HEK293 (cell line): ENCODE measurements at regions not wholly inside any gene's neighbourhood (a gene's known extent, or its start where the extent isn't known, plus 50 kb on each side); places are given as distances from the start of the nearest gene placed in this dataset.

Experiments used
- CTCF ChIA-PET: fragments of 350-600 bp; formaldehyde crosslinking; extraction: SDS; loops from one replicate; lab custom pipeline; 2021; ENCODE audit warnings: antibody characterized with exemption; lab: Yijun Ruan, JAX
- POLR2A ChIA-PET: fragments of 300-600 bp; formaldehyde crosslinking; extraction: SDS; loops from one replicate; lab custom pipeline; 2020; ENCODE audit warnings: antibody characterized with exemption, inconsistent platforms; lab: Yijun Ruan, JAX
- H3K27ac ChIP-seq: fragments of 200-500 bp; sonication (Bioruptor generic); 2 replicates; pipeline ENCODE4 v1.5.1; 2014; ENCODE audit warnings: low read depth, low read length, control low read depth, inconsistent platforms; ENCODE audit errors: extremely low read depth
- H3K36me3 ChIP-seq, 2 experiments: fragments of 200-500 bp in 1 of 2; sonication (Bioruptor generic) in 1 of 2; 1 replicate in 1 of 2; 2 replicates in 1 of 2; pipeline ENCODE4 v1.5.1; 2014 to 2017; ENCODE audit warnings: inconsistent platforms in 2 of 2, low read length in 2 of 2; ENCODE audit not compliant: control insufficient read depth in 2 of 2, insufficient read depth in 1 of 2
- H3K4me1 ChIP-seq: fragments of 200-500 bp; sonication (Bioruptor generic); 2 replicates; pipeline ENCODE4 v1.5.1; 2014; ENCODE audit warnings: mild to moderate bottlenecking, low read length, inconsistent platforms; ENCODE audit not compliant: control insufficient read depth, insufficient read depth
- H3K4me3 ChIP-seq: 2 replicates; pipeline ENCODE4 v1.5.1; 2011; ENCODE audit warnings: low read depth, mild to moderate bottlenecking, control low read depth, low read length, moderate library complexity
- H3K9me3 ChIP-seq: fragments of 200-500 bp; sonication (Bioruptor generic); 2 replicates; pipeline ENCODE4 v1.5.1; 2014; ENCODE audit warnings: low read depth, low read length, inconsistent platforms; ENCODE audit not compliant: control insufficient read depth, insufficient read depth
- BCL11A ChIP-seq: fragments of 450-650 bp; formaldehyde crosslinking; IDR thresholded peaks from 2 replicates; pipeline ENCODE4 v1.5.1; 2016; ENCODE audit warnings: low read depth, missing biosample characterization, missing genetic modification characterization
- EGR2 ChIP-seq: fragments of 450-650 bp; formaldehyde crosslinking; IDR thresholded peaks from 2 replicates; pipeline ENCODE4 v1.5.1; 2016; ENCODE audit warnings: low read depth, missing biosample characterization, missing genetic modification characterization
- SP3 ChIP-seq: fragments of 450-650 bp; formaldehyde crosslinking; IDR thresholded peaks from 2 replicates; pipeline ENCODE4 v1.5.1; 2016; ENCODE audit warnings: missing biosample characterization, missing genetic modification characterization
- ZNF140 ChIP-seq: fragments of 450-650 bp; formaldehyde crosslinking; IDR thresholded peaks from 2 replicates; pipeline ENCODE4 v1.5.1; 2016; ENCODE audit warnings: missing biosample characterization, missing genetic modification characterization
- ZNF211 ChIP-seq: fragments of 450-650 bp; formaldehyde crosslinking; IDR thresholded peaks from 2 replicates; pipeline ENCODE4 v1.5.1; 2016; ENCODE audit warnings: low read depth, missing biosample characterization, missing genetic modification characterization
- ZNF274 ChIP-seq, 2 experiments: fragments of 200-500 bp in 1 of 2; fragments of 450-650 bp in 1 of 2; sonication (Bioruptor generic) in 1 of 2; formaldehyde crosslinking in 1 of 2; IDR thresholded peaks; 2 replicates each; pipeline versions ENCODE4 v1.5.1 to v1.6.1; 2014 to 2016; ENCODE audit warnings: borderline replicate concordance in 1 of 2, inconsistent platforms in 1 of 2, low read length in 1 of 2, missing biosample characterization in 1 of 2, missing genetic modification characterization in 1 of 2
- ZNF341 ChIP-seq: fragments of 450-650 bp; formaldehyde crosslinking; IDR thresholded peaks from 2 replicates; pipeline ENCODE4; 2016; ENCODE audit warnings: low read depth, missing biosample characterization, missing genetic modification characterization
- ZNF350 ChIP-seq: fragments of 450-650 bp; formaldehyde crosslinking; IDR thresholded peaks from 2 replicates; pipeline ENCODE4 v1.5.0; 2017; ENCODE audit warnings: missing biosample characterization, mild to moderate bottlenecking, missing genetic modification characterization
- ZNF426 ChIP-seq: fragments of 450-650 bp; formaldehyde crosslinking; IDR thresholded peaks from 2 replicates; pipeline ENCODE4 v1.5.1; 2017; ENCODE audit warnings: missing biosample characterization, missing genetic modification characterization, mild to moderate bottlenecking, inconsistent platforms, moderate library complexity
- ZNF529 ChIP-seq: fragments of 450-650 bp; formaldehyde crosslinking; IDR thresholded peaks from 2 replicates; pipeline ENCODE4 v1.5.1; 2017; ENCODE audit warnings: missing genetic modification characterization, missing biosample characterization; ENCODE audit not compliant: insufficient replicate concordance
- ZNF558 ChIP-seq: fragments of 450-650 bp; formaldehyde crosslinking; IDR thresholded peaks from 2 replicates; pipeline ENCODE4 v1.5.1; 2016; ENCODE audit warnings: missing biosample characterization, missing genetic modification characterization
- ZNF596 ChIP-seq: fragments of 450-650 bp; IDR thresholded peaks from 2 replicates; pipeline ENCODE4 v1.5.0; 2018; ENCODE audit warnings: missing biosample characterization, mild to moderate bottlenecking, missing genetic modification characterization, moderate library complexity
- ZNF610 ChIP-seq: fragments of 450-650 bp; formaldehyde crosslinking; IDR thresholded peaks from 2 replicates; pipeline ENCODE4 v1.5.1; 2016; ENCODE audit warnings: missing biosample characterization, missing genetic modification characterization, borderline replicate concordance
- ZNF621 ChIP-seq: fragments of 450-650 bp; formaldehyde crosslinking; IDR thresholded peaks from 2 replicates; pipeline ENCODE4 v1.5.1; 2017; ENCODE audit warnings: missing biosample characterization, missing genetic modification characterization
- ZNF677 ChIP-seq: fragments of 450-650 bp; IDR thresholded peaks from 2 replicates; pipeline ENCODE4 v1.5.0; 2018; ENCODE audit warnings: missing biosample characterization, mild to moderate bottlenecking, missing genetic modification characterization, moderate library complexity
- ZNF701 ChIP-seq: fragments of 450-650 bp; formaldehyde crosslinking; IDR thresholded peaks from 2 replicates; pipeline ENCODE4 v1.5.1; 2016; ENCODE audit warnings: missing biosample characterization, missing genetic modification characterization
- ZNF785 ChIP-seq: fragments of 450-650 bp; formaldehyde crosslinking; IDR thresholded peaks from 2 replicates; pipeline ENCODE4 v1.5.1; 2016; ENCODE audit warnings: missing biosample characterization, missing genetic modification characterization
- ZNF791 ChIP-seq: fragments of 450-650 bp; formaldehyde crosslinking; IDR thresholded peaks from 2 replicates; pipeline ENCODE4 v1.5.1; 2016; ENCODE audit warnings: missing biosample characterization, missing genetic modification characterization
- ZNF830 ChIP-seq: fragments of 450-650 bp; IDR thresholded peaks from 2 replicates; pipeline ENCODE4 v1.5.0; 2018; ENCODE audit warnings: missing biosample characterization, missing genetic modification characterization, low read depth, mild to moderate bottlenecking, moderate library complexity
- TF ChIP-seq, protein P1 (sequence below): fragments of 450-650 bp; formaldehyde crosslinking; IDR thresholded peaks from 2 replicates; pipeline ENCODE4 v1.5.1; 2017; ENCODE audit warnings: missing biosample characterization, missing genetic modification characterization
- TF ChIP-seq, protein P2 (sequence below): fragments of 450-650 bp; formaldehyde crosslinking; conservative IDR thresholded peaks from 2 replicates; pipeline ENCODE4 v1.5.1; 2016; ENCODE audit warnings: low read depth, missing biosample characterization, missing genetic modification characterization
- TF ChIP-seq, protein P3 (sequence below): fragments of 450-650 bp; formaldehyde crosslinking; IDR thresholded peaks from 2 replicates; pipeline ENCODE4 v1.5.1; 2016; ENCODE audit warnings: missing biosample characterization, missing genetic modification characterization
- TF ChIP-seq, protein P4 (sequence below): fragments of 450-650 bp; formaldehyde crosslinking; IDR thresholded peaks from 2 replicates; pipeline ENCODE4 v1.5.1; 2016; ENCODE audit warnings: missing biosample characterization, missing genetic modification characterization

DNA sequence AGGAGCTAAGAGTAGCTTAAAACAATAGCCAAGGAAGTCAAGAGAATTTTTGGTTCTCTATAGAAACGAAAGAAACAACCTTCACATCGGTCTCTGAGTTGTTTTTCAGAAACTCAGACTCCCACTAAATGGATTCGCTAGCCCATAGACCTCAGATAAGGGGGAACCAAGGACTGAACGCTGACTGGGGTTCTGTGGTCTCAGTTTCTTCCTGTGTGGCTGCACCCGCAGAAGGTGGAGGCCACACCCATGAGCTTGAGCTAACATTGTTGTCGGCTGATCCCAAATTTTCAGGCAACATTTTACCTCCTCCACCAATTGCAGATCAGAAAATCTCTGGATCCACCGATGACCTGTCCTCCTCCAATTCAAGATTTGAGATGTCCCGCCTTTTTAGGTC is 456.1 kb downstream of the AJAP1 start:
- CTCF ChIA-PET, result interaction anchor here (1.0 kb wide), 1 partner anchor 16 kb away, joined by 3 read pairs; no protein-coding TSS in a partner anchor

DNA sequence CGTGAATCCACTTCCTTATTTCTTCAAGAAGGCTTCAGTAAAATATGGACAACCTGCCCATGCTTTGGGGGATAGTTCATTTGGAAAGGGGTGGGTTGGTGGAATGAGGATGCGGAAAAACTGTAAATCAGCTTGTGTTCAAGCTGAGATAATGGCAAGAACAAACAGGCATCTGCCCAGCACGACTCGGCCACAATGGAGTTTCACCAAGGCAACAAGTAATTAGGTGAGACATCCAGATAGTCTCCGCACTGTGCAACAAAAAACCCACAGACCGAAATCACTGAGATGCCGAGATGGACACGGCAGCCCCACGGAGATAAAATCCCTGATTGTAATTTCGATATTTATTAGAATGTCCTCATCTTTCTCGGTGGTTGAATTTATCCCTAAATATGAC is 455.2 kb downstream of the AJAP1 start:
- H3K27ac ChIP-seq, result no peak overlapping the region
- POLR2A ChIA-PET, result no interaction called here
- H3K36me3 ChIP-seq, result no peaks in the 10 kb centered on the region
- TF ChIP-seq ZNF529 (tag by site-specific recombination) (no peak), ZNF274 (IDR thresholded peaks at IDR 0.05; ENCODE audit: low read length) (no peak), ZNF274 (tag by site-specific recombination; IDR thresholded peaks at IDR 0.05; ENCODE audit: borderline replicate concordance) (no peak), ZNF596 (tag by site-specific recombination) (no peak), ZNF791 (tag by site-specific recombination) (no peak), ZNF211 (no peak), ZNF621 (tag by site-specific recombination) (no peak), BCL11A (no peak), ZNF350 (tag by site-specific recombination) (no peak), ZNF341 (tag by site-specific recombination) (no peak), ZNF140 (no peak), ZNF426 (tag by site-specific recombination) (no peak), ZNF610 (no peak), ZNF701 (tag by site-specific recombination) (no peak), EGR2 (tag by site-specific recombination) (no peak), ZNF830 (tag by site-specific recombination) (no peak), ZNF677 (no peak)
- TF ChIP-seq, protein P1, sequence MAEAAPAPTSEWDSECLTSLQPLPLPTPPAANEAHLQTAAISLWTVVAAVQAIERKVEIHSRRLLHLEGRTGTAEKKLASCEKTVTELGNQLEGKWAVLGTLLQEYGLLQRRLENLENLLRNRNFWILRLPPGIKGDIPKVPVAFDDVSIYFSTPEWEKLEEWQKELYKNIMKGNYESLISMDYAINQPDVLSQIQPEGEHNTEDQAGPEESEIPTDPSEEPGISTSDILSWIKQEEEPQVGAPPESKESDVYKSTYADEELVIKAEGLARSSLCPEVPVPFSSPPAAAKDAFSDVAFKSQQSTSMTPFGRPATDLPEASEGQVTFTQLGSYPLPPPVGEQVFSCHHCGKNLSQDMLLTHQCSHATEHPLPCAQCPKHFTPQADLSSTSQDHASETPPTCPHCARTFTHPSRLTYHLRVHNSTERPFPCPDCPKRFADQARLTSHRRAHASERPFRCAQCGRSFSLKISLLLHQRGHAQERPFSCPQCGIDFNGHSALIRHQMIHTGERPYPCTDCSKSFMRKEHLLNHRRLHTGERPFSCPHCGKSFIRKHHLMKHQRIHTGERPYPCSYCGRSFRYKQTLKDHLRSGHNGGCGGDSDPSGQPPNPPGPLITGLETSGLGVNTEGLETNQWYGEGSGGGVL (tag by site-specific recombination), result no peak
- TF ChIP-seq, protein P2, sequence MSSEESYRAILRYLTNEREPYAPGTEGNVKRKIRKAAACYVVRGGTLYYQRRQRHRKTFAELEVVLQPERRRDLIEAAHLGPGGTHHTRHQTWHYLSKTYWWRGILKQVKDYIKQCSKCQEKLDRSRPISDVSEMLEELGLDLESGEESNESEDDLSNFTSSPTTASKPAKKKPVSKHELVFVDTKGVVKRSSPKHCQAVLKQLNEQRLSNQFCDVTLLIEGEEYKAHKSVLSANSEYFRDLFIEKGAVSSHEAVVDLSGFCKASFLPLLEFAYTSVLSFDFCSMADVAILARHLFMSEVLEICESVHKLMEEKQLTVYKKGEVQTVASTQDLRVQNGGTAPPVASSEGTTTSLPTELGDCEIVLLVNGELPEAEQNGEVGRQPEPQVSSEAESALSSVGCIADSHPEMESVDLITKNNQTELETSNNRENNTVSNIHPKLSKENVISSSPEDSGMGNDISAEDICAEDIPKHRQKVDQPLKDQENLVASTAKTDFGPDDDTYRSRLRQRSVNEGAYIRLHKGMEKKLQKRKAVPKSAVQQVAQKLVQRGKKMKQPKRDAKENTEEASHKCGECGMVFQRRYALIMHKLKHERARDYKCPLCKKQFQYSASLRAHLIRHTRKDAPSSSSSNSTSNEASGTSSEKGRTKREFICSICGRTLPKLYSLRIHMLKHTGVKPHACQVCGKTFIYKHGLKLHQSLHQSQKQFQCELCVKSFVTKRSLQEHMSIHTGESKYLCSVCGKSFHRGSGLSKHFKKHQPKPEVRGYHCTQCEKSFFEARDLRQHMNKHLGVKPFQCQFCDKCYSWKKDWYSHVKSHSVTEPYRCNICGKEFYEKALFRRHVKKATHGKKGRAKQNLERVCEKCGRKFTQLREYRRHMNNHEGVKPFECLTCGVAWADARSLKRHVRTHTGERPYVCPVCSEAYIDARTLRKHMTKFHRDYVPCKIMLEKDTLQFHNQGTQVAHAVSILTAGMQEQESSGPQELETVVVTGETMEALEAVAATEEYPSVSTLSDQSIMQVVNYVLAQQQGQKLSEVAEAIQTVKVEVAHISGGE, result no peak
- TF ChIP-seq, protein P3, sequence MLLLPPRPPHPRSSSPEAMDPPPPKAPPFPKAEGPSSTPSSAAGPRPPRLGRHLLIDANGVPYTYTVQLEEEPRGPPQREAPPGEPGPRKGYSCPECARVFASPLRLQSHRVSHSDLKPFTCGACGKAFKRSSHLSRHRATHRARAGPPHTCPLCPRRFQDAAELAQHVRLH (tag by site-specific recombination), result no peak
- TF ChIP-seq, protein P4, sequence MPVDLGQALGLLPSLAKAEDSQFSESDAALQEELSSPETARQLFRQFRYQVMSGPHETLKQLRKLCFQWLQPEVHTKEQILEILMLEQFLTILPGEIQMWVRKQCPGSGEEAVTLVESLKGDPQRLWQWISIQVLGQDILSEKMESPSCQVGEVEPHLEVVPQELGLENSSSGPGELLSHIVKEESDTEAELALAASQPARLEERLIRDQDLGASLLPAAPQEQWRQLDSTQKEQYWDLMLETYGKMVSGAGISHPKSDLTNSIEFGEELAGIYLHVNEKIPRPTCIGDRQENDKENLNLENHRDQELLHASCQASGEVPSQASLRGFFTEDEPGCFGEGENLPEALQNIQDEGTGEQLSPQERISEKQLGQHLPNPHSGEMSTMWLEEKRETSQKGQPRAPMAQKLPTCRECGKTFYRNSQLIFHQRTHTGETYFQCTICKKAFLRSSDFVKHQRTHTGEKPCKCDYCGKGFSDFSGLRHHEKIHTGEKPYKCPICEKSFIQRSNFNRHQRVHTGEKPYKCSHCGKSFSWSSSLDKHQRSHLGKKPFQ, result no peak
- no peak overlapping the region for H3K4me3 ChIP-seq
- H3K4me1 ChIP-seq, result no peaks in the 10 kb centered on the region
- no peaks in the 10 kb centered on the region for H3K9me3 ChIP-seq
- CTCF ChIA-PET, result interaction anchor here (1.0 kb wide), 1 partner anchor 16 kb away, joined by 3 read pairs; no protein-coding TSS in a partner anchor

More for the DNA sequence above, 456.1 kb downstream of the AJAP1 start:
- H3K4me1 ChIP-seq, result no peaks in the 10 kb centered on the region
- H3K36me3 ChIP-seq, result no peaks in the 10 kb centered on the region
- TF ChIP-seq SP3, result no peak
- no peak for TF ChIP-seq ZNF558
- no peak for TF ChIP-seq ZNF785
- TF ChIP-seq, all 188 proteins: peak for 0
- H3K9me3 ChIP-seq, result no peaks in the 10 kb centered on the region
- H3K27ac ChIP-seq, result no peak overlapping the region
- POLR2A ChIA-PET, result no interaction called here
- H3K4me3 ChIP-seq, result no peak overlapping the region
